ENCODE measurements at regions not wholly inside any gene's neighbourhood (a gene's known extent, or its start where the extent isn't known, plus 50 kb on each side); places are given as distances from the start of the nearest gene placed in this dataset.

- FAIRE-seq (no peak), DNase-seq (ENCODE audit: extremely low read depth in 1 of 4, low spot score in 3 of 4) (no peak), ATAC-seq (no peak)
- 0% methylated on average over 3 of the region's 3 CpGs for WGBS (ENCODE audit: insufficient coverage, low coverage, missing lambda C conversion rate)
- Histone ChIP-seq H3K9ac (ENCODE audit: insufficient read depth in 1 of 2, low read depth in 2 of 2, low read length in 2 of 2) (no peak overlapping the region), H4K20me1 (replicated peaks; ENCODE audit: control insufficient read depth, insufficient read depth, low read length) (no peaks in the 10 kb centered on the region), H3K4me2 (ENCODE audit: insufficient read depth, low read length) (no peak overlapping the region), H3K27me3 (ENCODE audit: control insufficient read depth in 2 of 2, insufficient read depth in 2 of 2, low read length in 2 of 2) (no peaks in the 10 kb centered on the region), H3K4me1 (replicated peaks in 1 of 2; ENCODE audit: control insufficient read depth in 2 of 2, insufficient read depth in 2 of 2, low read length in 2 of 2) (no peaks in the 10 kb centered on the region), H2AFZ (ENCODE audit: low read depth, low read length) (no peak overlapping the region), H3K9me1 (ENCODE audit: control insufficient read depth, insufficient read depth, low read length) (no peaks in the 10 kb centered on the region), H3K4me3 (no peak overlapping the region), H3K79me2 (ENCODE audit: control insufficient read depth, insufficient read depth, low read length) (no peaks in the 10 kb centered on the region), H3K27ac (ENCODE audit: extremely low read depth, low read depth, low read length) (no peak overlapping the region), H3K36me3 (ENCODE audit: control insufficient read depth, insufficient read depth, low read length) (no peaks in the 10 kb centered on the region), H3K9me3 (replicated peaks; ENCODE audit: control insufficient read depth, insufficient read depth, low read depth, low read length) (no peaks in the 10 kb centered on the region)
- CTCF ChIA-PET (ENCODE audit: low intra/inter-chr PET ratio), result no interaction called here
- POLR2A ChIA-PET, result no interaction called here
- intact Hi-C loops (cut with micrococcal nuclease), result no loop called here
- in situ Hi-C loops (cut with MboI), result no loop called here
- BruUV-seq (replicated peaks), result no TSS peak
- no peak for TF ChIP-seq EP400 (IDR thresholded peaks at IDR 0.05)
- no peak for TF ChIP-seq MLX (CRISPR knock-in tag; conservative IDR thresholded peaks at IDR 0.05)
- TF ChIP-seq ETS1 (conservative IDR thresholded peaks at IDR 0.05; ENCODE audit: control insufficient read depth, low read depth, low read length), result no peak
- TF ChIP-seq YBX1 (IDR thresholded peaks at IDR 0.05), result no peak
- no peak for TF ChIP-seq ELF1 (tag; IDR thresholded peaks at IDR 0.05)
- no peak for TF ChIP-seq ZNF318 (IDR thresholded peaks at IDR 0.05; ENCODE audit: borderline replicate concordance in 1 of 2, low read depth in 1 of 2)
- no peak for TF ChIP-seq NCOA2 (IDR thresholded peaks at IDR 0.05; ENCODE audit: partially characterized antibody in 2 of 2)
- TF ChIP-seq MCM7 (IDR thresholded peaks at IDR 0.05), result no peak
- TF ChIP-seq MLLT1 (IDR thresholded peaks at IDR 0.05), result no peak
- TF ChIP-seq TCFL5 (CRISPR knock-in tag; conservative IDR thresholded peaks at IDR 0.05), result no peak
These were observed 551.9 kb downstream of the PRELID2 start for GRCh38 chr5:145283141-145283810.

All from K562 (cell line).